EL (cell line): ENCODE measurements at regions not wholly inside any gene's neighbourhood (a gene's known extent, or its start where the extent isn't known, plus 50 kb on each side); places are given as distances from the start of the nearest gene placed in this dataset.

ENCODE experiments used
- DNase-seq: peaks from one replicate; pipeline ENCODE4 v3.0.0-alpha.2; 2016

- no peak for DNase-seq
Observed at GRCh38 chr15:95948411-95948810, 382.1 kb upstream of the NR2F2 start.

GRCh38 chr15:95953032-95953431, 377.5 kb upstream of the NR2F2 start:
- DNase-seq = no peak

- no peak for DNase-seq
Observed at GRCh38 chr15:95957861-95958260, 372.6 kb upstream of the NR2F2 start.

- DNase-seq = no peak
Observed at GRCh38 chr15:95958382-95958781, 372.1 kb upstream of the NR2F2 start.

GRCh38 chr15:95968856-95969255, 361.6 kb upstream of the NR2F2 start:
- DNase-seq = no peak

GRCh38 chr15:95970326-95970725, 360.2 kb upstream of the NR2F2 start:
- no peak for DNase-seq

- peak; percentile 61 for DNase-seq
Observed at GRCh38 chr15:95972041-95972553, 358.4 kb upstream of the NR2F2 start.

GRCh38 chr15:95972812-95973211, 357.7 kb upstream of the NR2F2 start:
- no peak for DNase-seq

GRCh38 chr15:95973566-95974256, 356.8 kb upstream of the NR2F2 start:
- DNase-seq = no peak

GRCh38 chr15:95975212-95975611, 355.3 kb upstream of the NR2F2 start:
- DNase-seq = no peak

GRCh38 chr15:95979286-95979685, 351.2 kb upstream of the NR2F2 start:
- DNase-seq = no peak

- DNase-seq = no peak
Observed at GRCh38 chr15:95981209-95981608, 349.3 kb upstream of the NR2F2 start.

- no peak for DNase-seq
Observed at GRCh38 chr15:95987299-95987698, 343.2 kb upstream of the NR2F2 start.

GRCh38 chr15:95987886-95988573, 342.5 kb upstream of the NR2F2 start:
- no peak for DNase-seq

- DNase-seq = no peak
Observed at GRCh38 chr15:95988574-95988887, 342.0 kb upstream of the NR2F2 start.

- DNase-seq = no peak
Observed at GRCh38 chr15:95989392-95989791, 341.1 kb upstream of the NR2F2 start.

- DNase-seq = no peak
Observed at GRCh38 chr15:95990833-95991232, 339.7 kb upstream of the NR2F2 start.

- peak; percentile 72 for DNase-seq
Observed at GRCh38 chr15:95994418-95994817, 336.1 kb upstream of the NR2F2 start.

- DNase-seq = peak; percentile 43
Observed at GRCh38 chr15:95995375-95996168, 334.9 kb upstream of the NR2F2 start.

- no peak for DNase-seq
Observed at GRCh38 chr15:95996494-95996893, 334.0 kb upstream of the NR2F2 start.

- no peak for DNase-seq
Observed at GRCh38 chr15:95998935-95999334, 331.6 kb upstream of the NR2F2 start.

GRCh38 chr15:96002890-96003859, 327.3 kb upstream of the NR2F2 start:
- no peak for DNase-seq

- DNase-seq = no peak
Observed at GRCh38 chr15:96005906-96006305, 324.6 kb upstream of the NR2F2 start.
